Psoas muscle (tissue), 7 donors: ENCODE measurements at regions not wholly inside any gene's neighbourhood (a gene's known extent, or its start where the extent isn't known, plus 50 kb on each side); places are given as distances from the start of the nearest gene placed in this dataset.

Source experiments
- ATAC-seq, 4 donors: fragments of 200-7000 bp; cut with Tn5 transposase; one replicate each; pipeline ENCODE4 v1.9.1; 2020; ENCODE audit warnings: moderate library complexity in 3 of 4, mild to moderate bottlenecking in 2 of 4
- DNase-seq, 2 donors: peaks; one replicate each; pipeline ENCODE4 v3.0.0-alpha.2; 2020
- H3K27ac ChIP-seq: fragments of 200-600 bp; one replicate; pipeline ENCODE4 v1.8.0; 2022
- H3K27me3 ChIP-seq, 3 donors: fragments of 200-600 bp in 1 of 3; one replicate each; pipeline versions ENCODE4 v1.6.1 to v1.8.0; 2013 to 2022; ENCODE audit warnings: low read length in 2 of 3, mild to moderate bottlenecking in 2 of 3, moderate library complexity in 1 of 3; ENCODE audit not compliant: insufficient read depth in 3 of 3
- H3K36me3 ChIP-seq, 2 donors: fragments of 200-600 bp in 1 of 2; one replicate each; pipeline versions ENCODE4 v1.6.1 to v1.8.0; 2013 to 2022; ENCODE audit warnings: low read depth in 1 of 2, mild to moderate bottlenecking in 1 of 2, moderate library complexity in 1 of 2; ENCODE audit not compliant: insufficient read depth in 1 of 2
- H3K4me1 ChIP-seq: fragments of 200-600 bp; one replicate; pipeline ENCODE4 v1.8.0; 2022
- H3K4me3 ChIP-seq: fragments of 200-600 bp; one replicate; pipeline ENCODE4 v1.8.0; 2022; ENCODE audit warnings: mild to moderate bottlenecking
- H3K9me3 ChIP-seq: fragments of 200-600 bp; one replicate; pipeline ENCODE4 v1.8.0; 2022
- WGBS, 3 donors: extraction: QIAGEN DNeasy Blood & Tissue Kit; methylation state at CpG; one replicate each; pipeline versions ENCODE4 v1.1.6 to v1.1.7; 2013; 5-methylcytosine and 5-hydroxymethylcytosine counted together
- intact Hi-C, 2 donors: fragments of 100-400 bp; cut with DNase I; formaldehyde crosslinking; loops; one replicate each; pipeline versions ENCODE4 v1.11.0 to v1.14.2; 2022
- TF ChIP-seq, protein P1 (sequence below): fragments of 200-600 bp; IDR thresholded peaks from one replicate; pipeline ENCODE4 v1.8.0; 2022; ENCODE audit warnings: antibody characterized with exemption
- donor health status: healthy with polysubstance abuse.
- donor health status: DM: no; HTN: no; CAD: no; lungs with moderate emphysema.
- donor health status: Bipolar disorder and iron deficiency.
- donor health status: healthy.
- donor health status: DM: yes; HTN: yes; CAD: no.
- donor health status: DM: no; HTN: no; CAD: no.
- donor health status: DM: yes; HTN: yes; CAD: no.

DNA sequence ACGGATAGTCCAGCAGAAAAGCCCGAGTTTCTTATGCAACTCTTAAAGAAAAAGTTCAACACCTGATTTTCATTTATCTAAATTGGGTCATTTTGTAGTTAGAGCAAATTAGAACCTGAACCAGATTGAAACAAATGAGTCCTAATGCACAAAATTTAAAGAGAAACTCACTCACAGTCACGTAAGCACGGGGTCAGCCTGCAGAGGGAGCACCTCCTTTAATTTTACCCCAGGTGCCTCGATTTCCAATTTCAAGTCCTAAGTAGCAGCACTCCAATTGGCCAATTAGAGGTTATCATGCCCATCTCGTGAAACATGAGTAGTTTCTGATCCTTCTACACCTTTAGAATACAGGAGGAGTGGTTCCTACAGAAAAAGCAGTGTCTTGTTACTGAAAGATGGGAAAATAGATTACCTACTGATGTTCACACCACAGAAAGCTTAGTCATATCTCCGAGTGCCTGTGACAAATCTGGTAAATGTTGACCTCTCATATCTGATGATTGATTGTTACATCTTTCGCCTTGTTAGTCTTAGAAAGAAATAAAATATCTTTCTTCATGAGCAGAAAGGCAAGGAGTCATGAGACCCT is 1929.8 kb upstream of the LRRTM1 start:
- no peaks in the 10 kb centered on the region for H3K36me3 ChIP-seq
- H3K9me3 ChIP-seq: no peaks in the 10 kb centered on the region
- H3K4me1 ChIP-seq: no peaks in the 10 kb centered on the region
- ATAC-seq: no peak
- DNase-seq: no peak
- TF ChIP-seq, protein P1, sequence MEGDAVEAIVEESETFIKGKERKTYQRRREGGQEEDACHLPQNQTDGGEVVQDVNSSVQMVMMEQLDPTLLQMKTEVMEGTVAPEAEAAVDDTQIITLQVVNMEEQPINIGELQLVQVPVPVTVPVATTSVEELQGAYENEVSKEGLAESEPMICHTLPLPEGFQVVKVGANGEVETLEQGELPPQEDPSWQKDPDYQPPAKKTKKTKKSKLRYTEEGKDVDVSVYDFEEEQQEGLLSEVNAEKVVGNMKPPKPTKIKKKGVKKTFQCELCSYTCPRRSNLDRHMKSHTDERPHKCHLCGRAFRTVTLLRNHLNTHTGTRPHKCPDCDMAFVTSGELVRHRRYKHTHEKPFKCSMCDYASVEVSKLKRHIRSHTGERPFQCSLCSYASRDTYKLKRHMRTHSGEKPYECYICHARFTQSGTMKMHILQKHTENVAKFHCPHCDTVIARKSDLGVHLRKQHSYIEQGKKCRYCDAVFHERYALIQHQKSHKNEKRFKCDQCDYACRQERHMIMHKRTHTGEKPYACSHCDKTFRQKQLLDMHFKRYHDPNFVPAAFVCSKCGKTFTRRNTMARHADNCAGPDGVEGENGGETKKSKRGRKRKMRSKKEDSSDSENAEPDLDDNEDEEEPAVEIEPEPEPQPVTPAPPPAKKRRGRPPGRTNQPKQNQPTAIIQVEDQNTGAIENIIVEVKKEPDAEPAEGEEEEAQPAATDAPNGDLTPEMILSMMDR: no peak
- H3K27ac ChIP-seq: no peak overlapping the region
- WGBS, 3 donors: 71 to 76% (median 72%) methylated on average over 8 of the region's 8 CpGs
- no peaks in the 10 kb centered on the region for H3K27me3 ChIP-seq
- no peak overlapping the region for H3K4me3 ChIP-seq
- intact Hi-C loops: no loop called here

DNA sequence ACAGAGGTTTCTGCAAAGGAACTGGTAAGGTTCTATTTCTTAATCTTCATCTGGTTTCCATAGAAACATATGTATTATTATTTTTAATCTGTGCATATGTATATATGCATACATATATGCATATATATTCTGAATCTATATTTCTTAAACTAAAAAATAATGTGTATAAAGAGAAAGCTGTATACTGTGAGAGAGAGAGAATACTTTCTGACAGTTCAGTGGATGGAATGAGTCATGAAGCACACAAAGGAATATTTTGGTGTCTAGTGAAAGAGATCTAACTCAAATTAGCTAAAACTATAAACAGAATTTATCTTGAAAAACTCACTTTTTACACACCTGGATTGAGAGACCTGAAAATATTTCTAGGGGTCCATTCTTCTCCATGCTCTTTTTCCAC is 1929.3 kb upstream of the LRRTM1 start:
- DNase-seq (no peak), ATAC-seq (no peak)
- no peaks in the 10 kb centered on the region for H3K36me3 ChIP-seq
- no peaks in the 10 kb centered on the region for H3K4me1 ChIP-seq
- intact Hi-C loops: no loop called here
- H3K27ac ChIP-seq: no peak overlapping the region
- H3K27me3 ChIP-seq: no peaks in the 10 kb centered on the region
- H3K4me3 ChIP-seq: no peak overlapping the region
- TF ChIP-seq, protein P1: no peak
- H3K9me3 ChIP-seq: no peaks in the 10 kb centered on the region

DNA sequence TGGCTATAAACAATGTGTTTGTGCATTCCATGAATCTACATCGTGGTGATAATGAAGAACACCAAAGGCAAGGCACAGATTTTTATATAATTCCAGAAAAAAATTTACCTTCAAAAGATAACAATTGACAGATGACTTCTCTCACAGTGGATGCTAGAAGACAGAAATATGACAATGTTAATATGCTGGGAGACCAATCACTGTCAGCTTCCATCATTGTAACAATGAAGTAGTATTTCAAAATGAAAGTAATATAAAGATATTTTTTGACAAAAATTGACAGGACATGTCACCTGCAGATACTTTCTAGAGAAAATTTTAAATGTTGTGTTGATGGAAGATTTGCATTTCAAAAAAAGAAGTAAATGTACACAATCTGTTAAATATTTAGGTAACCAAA is 1925.9 kb upstream of the LRRTM1 start:
- DNase-seq: no peak
- Histone ChIP-seq H3K27ac (no peak overlapping the region), H3K4me3 (no peak overlapping the region), H3K27me3 (no peaks in the 10 kb centered on the region), H3K36me3 (no peaks in the 10 kb centered on the region), H3K4me1 (no peaks in the 10 kb centered on the region), H3K9me3 (no peaks in the 10 kb centered on the region)
- TF ChIP-seq, protein P1: no peak
- 52 to 67% (median 56%) methylated on average over 1 of the region's 1 CpG for WGBS, 3 donors
- ATAC-seq: no peak
- intact Hi-C loops: no loop called here

DNA sequence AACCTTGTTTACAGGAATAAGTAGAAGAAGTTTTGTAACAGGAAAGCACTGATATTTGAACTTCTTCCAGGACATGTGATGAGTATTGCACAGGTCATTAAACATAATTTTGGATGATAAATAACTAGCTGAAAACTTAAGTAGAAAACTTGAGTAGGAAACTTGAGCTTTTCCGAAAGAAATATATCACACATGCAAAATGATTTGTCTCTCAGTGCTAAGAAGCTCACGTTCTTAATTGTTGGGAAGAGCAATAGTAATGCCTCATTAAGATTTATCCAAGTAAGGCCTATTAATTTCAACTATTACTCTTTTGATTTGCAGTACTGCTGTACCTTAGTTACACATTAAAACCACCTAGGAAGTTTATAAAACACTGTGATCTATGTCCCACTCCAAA is 1921.9 kb upstream of the LRRTM1 start:
- Histone ChIP-seq H3K27me3 (no peaks in the 10 kb centered on the region), H3K9me3 (peaks cover 20% of the 10 kb centered on the region), H3K27ac (no peak overlapping the region), H3K4me1 (no peaks in the 10 kb centered on the region), H3K36me3 (no peaks in the 10 kb centered on the region), H3K4me3 (no peak overlapping the region)
- WGBS, 3 donors: 41 to 48% (median 42%) methylated on average over 2 of the region's 2 CpGs
- no peak for ATAC-seq
- intact Hi-C loops: no loop called here
- TF ChIP-seq, protein P1: no peak
- no peak for DNase-seq

DNA sequence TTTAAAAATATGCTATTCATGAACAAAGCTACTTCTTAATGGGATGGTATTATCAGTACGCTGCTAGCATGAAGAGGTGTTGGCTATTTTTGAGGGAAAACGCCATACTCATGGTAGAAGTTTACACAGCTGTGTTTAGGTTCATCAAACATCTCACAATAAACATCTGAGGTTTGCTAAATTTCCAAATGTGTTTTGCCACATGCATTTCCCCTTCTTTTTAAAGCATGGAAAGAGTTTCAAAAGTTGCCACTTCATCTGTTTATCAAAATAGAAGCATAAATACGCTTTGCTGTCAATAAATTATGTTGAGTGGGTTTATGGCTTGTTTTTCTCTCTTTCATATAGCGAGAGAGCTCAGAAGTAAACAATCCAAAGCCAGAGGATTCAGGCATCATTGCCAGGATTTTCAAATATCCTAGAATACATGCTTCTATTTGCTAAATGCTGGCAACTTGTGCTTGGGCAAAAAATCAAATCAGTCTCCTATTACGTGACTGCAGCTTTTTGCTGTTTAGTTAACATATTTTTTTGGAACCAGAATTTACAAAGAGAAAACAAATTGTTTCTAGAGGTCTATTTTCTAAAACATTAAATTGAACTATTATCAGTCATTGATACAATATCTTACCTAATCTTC is 1919.9 kb upstream of the LRRTM1 start:
- H3K36me3 ChIP-seq: no peaks in the 10 kb centered on the region
- ATAC-seq (no peak), DNase-seq (no peak)
- H3K4me3 ChIP-seq: no peak overlapping the region
- intact Hi-C loops: no loop called here
- TF ChIP-seq, protein P1: no peak
- no peaks in the 10 kb centered on the region for H3K4me1 ChIP-seq
- H3K27me3 ChIP-seq: no peaks in the 10 kb centered on the region
- WGBS, 3 donors: 47 to 52% (median 49%) methylated on average over 5 of the region's 5 CpGs
- H3K27ac ChIP-seq: no peak overlapping the region
- peaks cover 20% of the 10 kb centered on the region for H3K9me3 ChIP-seq
